GM19463 (cell line): ENCODE measurements at regions not wholly inside any gene's neighbourhood (a gene's known extent, or its start where the extent isn't known, plus 50 kb on each side); places are given as distances from the start of the nearest gene placed in this dataset.
"Not testable (repeated sequence)": the region's sequence is repeated elsewhere in the genome, so short reads cannot be mapped to it uniquely, and the experiment has no call there.

Experiments used
- ATAC-seq: cut with Tn5 transposase; IDR thresholded peaks from one replicate; pipeline ENCODE4 v1.9.1; 2021; ENCODE audit warnings: mild to moderate bottlenecking, moderate library complexity; ENCODE audit not compliant: unreplicated experiment

GRCh38 chr11:130526846-130527245 lies 78.4 kb downstream of the ADAMTS15 start:
- ATAC-seq: no peak

- no peak for ATAC-seq
These were observed 79.3 kb downstream of the ADAMTS15 start for GRCh38 chr11:130527636-130528297.

DNA sequence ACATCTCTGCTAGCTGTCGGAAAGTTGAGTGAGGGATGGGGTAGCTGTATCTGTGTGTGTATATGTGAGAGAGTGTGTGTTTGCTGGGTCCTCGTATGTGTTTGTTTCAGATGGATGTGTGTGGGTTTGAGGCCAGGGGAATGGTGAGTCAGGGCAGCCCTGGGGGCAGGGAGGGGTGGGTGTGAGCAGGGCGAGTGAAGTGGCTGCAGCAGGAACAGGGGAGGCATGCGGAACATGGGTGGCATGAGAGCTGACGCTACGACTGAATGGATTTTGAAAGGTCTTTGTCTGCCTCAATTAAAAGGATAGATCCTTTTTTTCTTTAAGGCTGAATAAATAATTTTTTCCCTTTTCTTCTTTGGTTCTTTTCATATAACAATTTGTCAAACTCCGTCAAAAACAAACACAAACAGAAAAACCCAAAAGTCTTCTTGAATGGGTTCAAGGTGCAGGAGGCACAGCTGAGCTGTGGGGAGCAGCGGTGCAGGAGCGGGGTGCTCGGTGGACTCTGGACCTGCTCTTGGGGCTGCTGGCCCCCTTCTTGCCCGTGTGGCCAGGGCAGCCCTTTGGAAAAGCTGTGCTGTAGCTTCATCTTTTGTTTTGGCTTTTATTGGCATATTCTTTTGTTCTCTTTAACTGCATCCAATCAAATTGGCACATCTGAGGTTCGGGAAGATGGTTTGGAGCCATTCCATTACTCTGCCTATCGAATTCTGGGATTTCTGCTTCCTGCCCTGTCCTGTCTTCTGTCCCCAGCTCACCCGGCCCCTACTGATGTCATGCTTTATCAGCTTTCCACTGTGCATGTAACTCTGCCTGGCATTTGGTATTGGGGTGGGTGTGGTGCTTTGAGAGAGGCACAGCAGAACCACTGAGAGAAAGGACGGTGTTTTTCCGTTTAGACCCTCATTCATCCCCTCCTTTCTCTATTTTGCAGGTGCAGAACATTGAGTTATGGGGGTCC lies 80.1 kb downstream of the ADAMTS15 start:
- ATAC-seq: no peak

DNA sequence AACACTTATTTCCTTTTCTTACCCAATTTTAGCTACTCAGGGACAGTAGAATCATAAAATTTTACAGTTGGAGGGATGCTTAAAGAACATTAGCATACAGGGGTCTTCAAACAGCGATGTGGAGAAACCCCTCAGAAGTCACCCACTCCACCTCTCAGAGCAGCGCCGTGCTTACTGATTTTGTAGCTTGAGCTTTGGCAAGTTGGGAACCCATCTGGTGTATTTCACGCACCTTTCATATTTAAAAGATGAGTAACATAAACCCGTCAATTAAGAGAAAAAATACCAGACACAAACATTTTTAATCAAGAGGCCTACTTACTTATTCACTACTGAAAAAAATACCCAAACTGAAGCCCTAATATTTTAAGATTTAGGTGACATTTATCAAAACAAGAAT lies 80.9 kb downstream of the ADAMTS15 start:
- no peak for ATAC-seq

- no peak for ATAC-seq
These were observed 82.6 kb downstream of the ADAMTS15 start for GRCh38 chr11:130531061-130531460.

DNA sequence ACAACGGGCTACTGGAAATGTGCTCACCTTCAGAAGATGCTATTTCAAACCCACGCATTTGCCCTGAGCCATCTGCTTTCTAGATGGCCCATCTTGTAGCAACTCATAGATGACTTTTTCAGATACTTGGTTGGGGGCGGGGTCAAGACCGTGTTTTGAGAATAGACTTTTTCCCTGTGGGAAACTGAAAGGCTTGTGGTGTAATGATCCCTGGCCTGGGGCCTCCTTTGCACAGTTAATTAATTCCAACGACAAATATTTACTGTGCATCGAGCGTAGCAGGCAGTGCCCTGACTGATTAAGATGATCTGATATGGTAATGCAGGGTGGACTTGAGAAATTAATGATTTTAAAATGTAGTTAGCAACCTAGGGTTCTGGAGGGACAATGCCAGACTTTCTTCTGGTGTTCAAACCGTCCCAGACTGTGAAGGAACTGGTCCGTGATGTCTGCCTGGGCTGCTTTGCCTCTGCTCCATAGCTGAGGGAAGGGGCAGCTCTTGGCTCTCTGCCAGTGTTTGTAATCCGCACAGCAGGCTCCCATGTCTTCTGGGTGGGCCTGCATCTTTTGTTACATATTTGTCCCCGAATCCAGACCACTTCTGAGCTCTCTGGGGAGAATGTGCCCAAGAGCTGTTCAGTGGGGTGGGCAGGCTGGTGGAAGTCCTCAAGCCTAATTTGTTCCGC lies 84.8 kb downstream of the ADAMTS15 start:
- ATAC-seq: no peak

GRCh38 chr11:130533871-130534270 lies 85.4 kb downstream of the ADAMTS15 start:
- ATAC-seq: no peak

DNA sequence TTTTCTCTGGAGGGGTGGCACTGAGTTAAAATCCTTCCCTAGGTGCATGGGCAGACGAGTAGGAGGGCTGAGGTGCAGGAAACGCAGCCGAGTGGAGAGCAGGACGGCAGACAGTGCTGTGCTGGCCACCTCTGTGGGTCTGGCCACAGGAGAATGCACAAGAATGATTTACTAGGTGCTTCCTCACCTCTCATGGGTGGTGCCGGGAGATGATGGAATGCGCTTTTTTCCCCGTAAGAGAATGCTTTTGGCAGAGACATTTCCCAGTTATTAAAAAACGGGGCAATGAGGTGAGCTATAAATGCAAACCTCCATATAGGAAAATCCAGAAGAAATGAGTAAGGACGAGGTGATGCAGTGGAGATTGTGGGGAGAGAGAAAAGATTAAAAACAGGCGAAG lies 86.1 kb downstream of the ADAMTS15 start:
- ATAC-seq: no peak

GRCh38 chr11:130535520-130535919 lies 87.1 kb downstream of the ADAMTS15 start:
- no peak for ATAC-seq

DNA sequence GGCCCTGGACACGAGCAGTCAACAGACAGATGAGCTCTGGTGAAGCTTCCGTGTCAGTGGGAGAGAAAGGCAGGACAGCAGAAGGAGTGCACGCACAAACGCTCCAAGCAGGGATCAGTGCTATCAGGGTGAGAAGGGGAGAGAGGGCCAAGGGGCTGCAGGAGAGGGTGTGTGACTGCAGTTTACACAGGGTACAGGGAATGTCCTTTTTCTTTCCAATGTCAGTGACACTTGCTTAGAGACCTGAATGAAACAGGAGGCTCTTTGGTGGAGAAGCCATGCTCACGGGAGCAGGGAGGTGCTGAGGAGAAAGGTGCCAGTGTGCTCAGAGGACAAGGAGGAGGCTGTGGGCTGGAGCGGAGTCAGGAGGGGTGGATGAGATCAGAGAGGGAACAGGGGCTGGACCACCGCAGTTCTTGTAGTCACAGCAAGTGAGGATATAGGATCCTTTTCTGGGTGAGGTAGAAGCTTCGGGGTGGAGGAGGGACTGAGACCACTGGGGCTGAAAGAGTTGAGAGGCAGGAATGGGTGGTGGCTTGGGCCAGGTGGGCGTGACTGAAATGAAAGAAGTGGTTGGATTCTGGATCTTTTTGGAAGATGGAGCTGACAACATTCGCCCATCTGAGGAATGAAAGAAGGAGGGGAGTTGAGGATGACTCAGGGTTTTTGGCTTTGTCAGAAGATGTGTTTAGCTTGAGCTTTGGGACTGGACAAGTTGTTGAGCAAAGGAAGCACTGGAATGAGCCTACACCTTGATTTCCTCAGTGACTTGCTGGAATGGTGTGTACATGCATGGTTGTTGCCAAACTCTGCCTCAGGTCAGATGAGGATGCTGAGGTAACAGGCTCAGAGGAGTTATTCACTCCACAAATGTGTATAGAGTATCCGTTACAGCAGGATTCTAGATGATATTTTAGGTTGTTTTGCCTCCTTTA lies 87.9 kb downstream of the ADAMTS15 start:
- no peak for ATAC-seq

- ATAC-seq: not testable (repeated sequence)
These were observed 91.2 kb downstream of the ADAMTS15 start for GRCh38 chr11:130539680-130540079.

DNA sequence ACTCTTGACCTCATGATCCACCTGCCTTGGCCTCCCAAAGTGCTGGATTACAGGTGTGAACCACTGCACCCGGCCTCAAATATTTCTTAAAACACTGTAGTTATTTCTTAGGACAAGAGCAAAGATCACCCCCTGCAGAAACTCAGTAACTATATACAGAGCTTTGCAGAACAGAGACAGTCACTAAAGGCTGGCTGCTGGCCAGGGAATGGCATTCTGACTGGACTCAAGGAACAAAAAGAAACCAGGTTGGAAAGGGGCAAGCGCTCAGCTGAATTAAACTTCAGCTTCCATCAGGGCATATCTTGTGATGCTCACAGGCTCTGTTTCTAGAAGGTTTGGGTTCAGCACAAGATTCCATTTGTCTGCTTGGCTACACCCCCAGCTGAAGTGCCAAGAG lies 95.8 kb downstream of the ADAMTS15 start:
- ATAC-seq: no peak

DNA sequence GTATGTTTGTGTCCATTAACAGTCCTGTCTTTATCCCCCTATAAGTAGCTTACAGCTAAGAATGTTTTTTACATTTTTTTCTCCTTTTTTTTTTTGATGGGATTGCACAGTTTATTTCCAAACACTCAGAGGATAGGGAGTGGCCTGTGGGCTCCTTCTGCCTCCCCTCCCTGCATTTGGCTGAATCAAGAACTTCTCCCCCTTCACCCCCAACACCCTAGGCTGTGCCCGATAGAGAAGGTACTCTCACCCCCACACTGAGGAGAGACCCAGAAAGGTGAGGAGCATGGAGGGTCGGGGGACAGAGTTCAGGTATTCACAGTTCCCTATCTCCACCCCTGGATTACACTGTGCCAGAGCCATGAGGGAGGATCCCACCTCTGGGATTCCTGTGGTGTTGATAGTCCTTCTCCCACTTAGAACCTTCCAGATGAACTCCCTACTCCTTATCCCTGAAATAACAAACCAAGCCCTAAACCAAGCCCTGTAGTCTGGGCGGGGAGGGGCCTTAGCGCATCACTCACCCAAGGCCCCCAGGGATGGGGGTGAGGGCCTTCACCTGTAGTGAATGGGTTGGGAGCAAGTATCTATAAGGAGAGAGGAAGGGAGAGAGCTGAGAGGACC lies 97.1 kb downstream of the ADAMTS15 start:
- ATAC-seq: no peak

DNA sequence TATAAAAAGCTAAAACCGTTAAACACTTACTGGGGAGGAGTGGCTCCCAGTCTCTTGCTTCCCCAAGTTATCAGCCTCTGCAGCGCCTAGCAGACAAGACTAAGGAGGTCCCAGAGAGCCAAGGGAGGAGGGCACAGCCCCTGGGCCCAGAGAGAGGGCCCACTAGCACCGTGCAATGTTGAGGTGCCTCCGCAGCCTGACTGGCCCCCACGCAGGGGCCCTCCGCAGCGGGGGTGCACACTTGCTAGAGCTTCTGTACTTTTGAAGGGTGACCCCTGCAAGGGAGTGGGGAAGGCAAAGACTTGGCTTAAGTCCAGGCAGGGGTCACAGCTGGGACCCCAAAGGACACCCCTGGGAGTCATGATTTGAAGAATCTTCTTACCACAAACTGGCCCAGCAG lies 98.0 kb downstream of the ADAMTS15 start:
- no peak for ATAC-seq

DNA sequence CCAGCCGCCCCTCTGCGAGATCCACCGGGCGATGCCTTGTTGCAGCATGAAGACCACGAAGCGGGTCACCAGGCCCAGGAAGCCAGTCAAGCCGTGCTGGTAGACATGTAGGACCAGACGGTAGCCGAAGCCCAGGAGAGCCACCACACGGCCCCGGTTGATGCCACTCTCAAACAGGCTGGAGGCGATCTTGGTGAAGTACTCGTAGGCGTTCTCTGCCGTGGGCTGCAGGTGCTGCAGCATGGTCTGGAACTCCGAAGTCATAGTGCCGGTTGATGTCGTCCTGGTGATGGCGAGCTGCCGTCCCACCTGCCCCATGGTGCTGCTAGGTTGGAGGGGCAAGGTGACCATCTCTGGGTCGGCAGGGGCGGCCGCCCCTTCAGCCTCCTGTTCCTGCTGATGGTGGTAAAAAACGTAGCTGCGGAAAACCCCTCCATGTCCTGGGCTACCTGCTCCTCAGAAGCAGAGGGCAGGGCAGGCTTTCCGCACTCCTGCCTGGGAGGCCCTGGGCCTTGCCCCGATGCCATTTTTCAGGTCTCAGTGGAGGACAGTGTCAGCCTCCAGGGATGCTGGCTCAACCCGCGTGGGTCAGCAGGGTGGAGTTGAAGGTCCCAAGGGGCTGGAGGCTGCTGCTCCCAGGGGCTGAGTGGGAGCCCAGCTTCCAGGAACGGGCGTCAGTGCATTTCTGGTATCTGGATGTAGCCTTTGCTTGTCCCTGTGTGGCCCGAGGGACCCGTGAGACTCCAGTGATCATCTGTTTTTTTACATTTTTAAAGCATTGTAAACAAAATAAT lies 98.7 kb downstream of the ADAMTS15 start:
- no peak for ATAC-seq

GRCh38 chr11:130547761-130548490 lies 99.5 kb downstream of the ADAMTS15 start:
- ATAC-seq: no peak

- no peak for ATAC-seq
These were observed 100.0 kb downstream of the ADAMTS15 start for GRCh38 chr11:130548491-130548833.

DNA sequence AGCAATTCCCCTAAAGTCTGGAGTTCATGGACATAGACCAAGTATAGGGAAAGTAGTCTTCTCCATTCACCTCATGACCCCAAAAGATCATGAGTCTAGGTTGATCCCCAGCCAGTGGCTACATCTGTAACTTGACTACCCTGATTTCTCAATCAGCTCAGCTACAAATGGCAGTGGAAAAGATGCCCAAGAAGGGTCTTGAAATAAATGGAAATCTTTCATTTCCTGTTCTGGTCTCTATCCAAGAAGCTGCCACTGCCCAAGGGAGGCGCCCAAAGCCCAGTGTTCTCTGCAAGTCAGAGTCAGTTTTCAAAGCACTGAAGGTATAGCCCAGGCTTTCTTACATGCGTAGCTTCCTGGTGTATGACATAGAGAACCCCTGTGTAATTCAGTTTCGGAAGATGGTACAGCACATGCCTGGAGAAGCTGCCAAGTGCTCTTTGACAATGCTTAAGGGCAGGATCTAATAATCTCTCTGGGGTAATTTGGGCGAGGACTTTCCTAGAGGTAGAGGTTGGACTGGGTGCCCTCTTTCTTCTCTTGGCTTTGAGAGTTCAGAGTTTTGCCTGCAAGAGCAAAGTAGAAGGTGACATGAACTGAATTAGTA lies 101.1 kb downstream of the ADAMTS15 start:
- no peak for ATAC-seq
